HG03575 (cell line): ENCODE measurements at regions not wholly inside any gene's neighbourhood (a gene's known extent, or its start where the extent isn't known, plus 50 kb on each side); places are given as distances from the start of the nearest gene placed in this dataset.
"Not testable (repeated sequence)": the region's sequence is repeated elsewhere in the genome, so short reads cannot be mapped to it uniquely, and the experiment has no call there.

Experiments used
- ATAC-seq: cut with Tn5 transposase; IDR thresholded peaks from one replicate; pipeline ENCODE4 v1.9.1; 2021; ENCODE audit not compliant: unreplicated experiment, insufficient number of reproducible peaks, low FRiP score; ENCODE audit errors: extremely low read depth

GRCh38 chr14:89519040-89519439 is 102.0 kb upstream of the FOXN3 start:
- no peak for ATAC-seq

DNA sequence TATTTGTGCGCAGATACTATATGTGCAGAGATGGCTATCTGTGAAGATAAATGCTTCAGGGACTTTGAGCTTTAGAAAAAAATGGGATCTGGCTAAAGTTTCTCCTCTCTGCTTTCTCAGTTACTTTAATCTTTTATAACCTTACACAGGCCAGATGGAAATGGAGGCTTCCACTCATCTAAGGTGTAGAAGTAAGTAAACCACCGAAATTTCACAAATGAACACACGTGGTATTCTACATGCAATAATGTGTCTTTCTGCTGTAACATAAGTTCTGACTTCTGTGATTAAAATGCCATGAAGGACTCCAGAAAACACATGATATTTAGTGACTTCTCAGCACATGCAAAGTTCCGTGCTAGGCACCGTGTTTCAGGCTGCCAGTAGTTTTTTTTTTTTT is 99.1 kb upstream of the FOXN3 start:
- ATAC-seq = no peak

- no peak for ATAC-seq
Measured at GRCh38 chr14:89514601-89515000, 97.6 kb upstream of the FOXN3 start.

GRCh38 chr14:89509891-89510290 is 92.9 kb upstream of the FOXN3 start:
- ATAC-seq = no peak

DNA sequence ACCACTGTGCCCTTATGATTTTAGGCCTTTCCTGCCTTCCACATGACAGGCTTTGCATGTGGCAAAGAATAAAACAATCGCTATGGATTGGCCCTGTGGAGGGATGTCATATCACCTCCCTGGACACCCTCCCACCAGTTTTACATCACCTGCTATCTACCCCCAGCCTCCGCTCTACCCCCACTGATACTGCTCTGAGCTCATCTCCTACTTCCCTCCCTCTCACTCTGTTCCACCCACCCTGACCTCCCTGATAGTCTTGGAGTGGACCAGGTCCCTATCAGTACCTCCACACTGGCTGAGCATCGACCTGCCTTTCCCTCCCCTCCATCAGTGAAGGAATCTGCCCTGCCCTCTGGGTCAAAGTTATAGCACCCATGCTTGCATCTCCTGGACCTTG is 91.8 kb upstream of the FOXN3 start:
- no peak for ATAC-seq

- ATAC-seq = no peak
Measured at GRCh38 chr14:89507926-89508460, 91.0 kb upstream of the FOXN3 start.

DNA sequence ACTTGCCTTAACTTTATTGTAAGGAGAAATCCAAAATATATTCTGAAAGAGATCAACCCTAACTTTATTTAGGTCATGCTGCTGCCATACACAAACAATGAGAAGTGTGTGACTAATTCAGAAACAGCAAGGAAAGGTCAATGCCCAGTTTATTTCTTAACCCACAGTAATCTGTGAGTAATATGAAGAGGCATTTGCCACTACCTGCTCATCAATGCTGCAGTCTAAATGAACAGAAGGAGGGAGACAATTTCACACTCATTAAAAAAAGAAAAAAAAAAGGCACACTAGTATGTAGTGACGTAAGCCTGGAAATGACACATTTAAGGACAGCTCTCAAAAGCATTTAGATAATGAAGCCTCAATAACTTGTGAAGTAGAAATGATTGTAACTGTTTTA is 90.5 kb upstream of the FOXN3 start:
- no peak for ATAC-seq

DNA sequence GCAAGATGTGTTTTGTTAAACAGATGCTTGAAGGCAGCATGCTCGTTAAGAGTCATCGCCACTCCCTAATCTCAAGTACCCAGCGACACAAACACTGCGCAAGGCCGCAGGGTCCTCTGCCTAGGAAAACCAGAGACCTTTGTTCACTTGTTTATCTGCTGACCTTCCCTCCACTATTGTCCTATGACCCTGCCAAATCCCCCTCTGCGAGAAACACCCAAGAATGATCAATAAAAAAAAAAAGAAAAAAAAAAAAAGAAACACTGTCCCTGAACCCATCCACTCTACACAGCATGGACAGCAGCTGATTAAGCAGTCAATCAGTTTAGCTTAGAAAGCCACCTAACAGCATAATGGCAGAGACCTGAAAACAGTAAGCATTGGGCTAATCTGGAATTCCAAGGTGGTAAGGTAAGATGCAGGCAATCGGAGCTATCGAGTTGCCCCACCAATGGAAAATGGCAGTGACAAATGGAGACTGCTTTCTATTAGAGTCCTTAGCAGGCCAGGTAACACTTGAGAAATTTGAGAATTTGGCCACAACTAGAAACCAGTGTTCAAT is 89.9 kb upstream of the FOXN3 start:
- ATAC-seq = not testable (repeated sequence)

DNA sequence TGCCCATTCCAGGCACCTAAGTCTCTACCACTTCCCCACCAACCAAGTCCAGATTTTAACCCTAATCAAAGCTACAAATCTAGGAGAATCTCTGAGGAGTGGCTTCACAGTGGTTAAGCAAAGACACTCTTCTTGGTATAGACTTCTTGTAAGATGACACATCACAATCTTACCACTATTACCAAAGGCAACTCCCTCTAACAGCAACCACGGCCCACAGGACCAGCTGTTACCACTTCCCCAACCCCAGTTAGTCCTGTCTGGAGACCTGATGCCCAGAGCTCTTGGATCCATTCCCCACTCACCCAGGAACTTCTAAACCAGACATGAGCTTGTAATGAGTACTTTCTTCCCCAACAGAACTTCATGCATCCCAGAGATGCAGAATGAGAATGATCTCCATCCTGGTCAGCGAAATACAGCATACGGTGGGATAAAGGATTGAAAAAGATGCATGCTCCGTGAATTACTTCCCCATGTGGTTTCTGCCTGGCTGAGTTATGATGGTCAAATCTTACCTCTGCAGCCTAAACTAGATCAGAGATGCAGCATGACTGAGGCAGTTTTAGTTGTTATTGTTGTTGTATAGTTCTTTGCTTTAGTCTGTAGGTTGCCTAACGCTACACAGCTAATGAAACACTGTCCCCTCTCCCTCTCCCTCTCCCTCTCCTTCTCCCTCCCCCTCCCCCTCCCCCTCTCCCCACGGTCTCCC is 87.7 kb upstream of the FOXN3 start:
- ATAC-seq = no peak

DNA sequence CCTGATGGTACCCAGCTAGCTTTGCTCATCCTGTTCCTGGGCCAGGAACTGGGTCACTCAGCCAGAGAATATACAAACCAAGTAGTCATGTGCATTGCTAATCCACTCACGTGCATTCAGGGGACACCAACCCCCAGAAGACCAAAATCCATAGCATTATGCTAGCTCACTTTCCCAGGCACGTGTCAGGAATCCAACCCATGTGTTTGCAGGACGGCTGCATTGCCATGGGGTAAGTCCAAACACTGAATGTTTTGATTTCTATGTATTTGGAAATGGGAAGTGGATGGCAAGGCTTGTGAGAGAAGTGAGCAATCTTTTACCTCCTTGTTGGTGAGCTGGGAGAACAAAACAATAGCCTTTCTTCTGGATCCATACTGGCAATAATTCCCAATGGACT is 87.1 kb upstream of the FOXN3 start:
- ATAC-seq = no peak

DNA sequence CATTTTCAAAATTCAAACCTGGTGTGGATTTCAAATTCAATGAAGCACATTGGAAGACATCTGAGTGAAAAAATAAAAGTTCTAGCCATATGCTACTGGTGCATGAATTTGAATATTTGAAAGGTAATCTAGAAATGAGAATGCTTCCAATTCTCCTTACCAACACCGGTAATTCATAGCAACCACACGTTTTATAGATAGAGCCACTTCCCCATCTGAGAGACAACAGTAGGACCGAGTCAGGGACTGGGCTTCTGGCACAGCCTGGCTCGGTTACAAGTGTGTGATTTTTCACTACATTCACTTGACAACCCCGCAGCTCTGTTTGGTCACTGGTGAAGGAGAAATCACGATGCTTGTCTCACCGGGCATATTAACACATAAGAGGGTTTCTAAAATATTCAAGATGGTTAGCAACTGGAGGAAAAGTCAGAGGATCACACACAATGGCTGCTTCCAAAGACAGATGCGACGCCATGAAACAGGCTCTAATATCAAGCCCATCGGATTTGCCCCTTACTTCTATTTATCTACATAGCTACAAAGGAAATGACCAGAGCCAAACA is 86.5 kb upstream of the FOXN3 start:
- no peak for ATAC-seq

- ATAC-seq = no peak
Measured at GRCh38 chr14:89502966-89503365, 85.9 kb upstream of the FOXN3 start.

DNA sequence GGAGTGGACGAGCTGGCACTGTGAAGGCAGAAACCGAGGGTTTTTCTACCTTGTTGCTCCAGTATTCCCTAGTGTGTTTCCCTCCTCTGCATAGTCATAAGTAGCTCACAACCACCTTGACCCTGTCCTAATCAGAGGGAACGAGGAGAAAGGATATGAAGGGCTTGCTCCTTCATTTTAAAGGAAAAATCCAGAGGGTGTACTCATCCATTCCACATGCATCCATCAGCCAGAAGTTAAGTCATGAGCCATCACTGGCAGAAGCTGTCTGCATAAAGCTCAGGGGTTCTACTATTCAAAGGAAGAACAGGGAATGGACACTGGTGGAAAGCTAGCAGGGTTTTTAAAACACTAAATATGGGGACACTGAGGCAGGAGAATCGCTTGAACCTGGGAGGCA is 84.3 kb upstream of the FOXN3 start:
- ATAC-seq = no peak

DNA sequence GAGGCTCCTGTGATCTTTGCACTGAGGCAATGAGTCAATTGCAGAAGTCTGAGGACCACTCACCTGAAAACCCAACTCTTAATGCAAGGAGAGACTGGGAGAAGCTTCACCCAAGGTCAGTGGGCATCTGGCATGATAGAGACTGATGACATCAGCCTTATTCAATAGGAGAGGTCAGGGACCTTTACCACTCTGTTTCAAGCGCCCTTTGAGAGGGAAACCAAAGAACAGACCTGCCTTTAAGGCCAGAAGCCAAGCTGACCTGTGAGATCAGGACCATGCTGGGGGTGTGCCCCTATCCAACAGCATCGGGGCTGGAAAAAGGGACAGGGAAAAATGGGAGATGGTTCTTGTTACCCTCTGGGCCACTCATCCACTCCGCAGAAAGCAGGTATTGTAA is 83.3 kb upstream of the FOXN3 start:
- no peak for ATAC-seq

- no peak for ATAC-seq
Measured at GRCh38 chr14:89498878-89499277, 81.8 kb upstream of the FOXN3 start.

GRCh38 chr14:89495718-89496117 is 78.7 kb upstream of the FOXN3 start:
- ATAC-seq = no peak

- peak; percentile 83 for ATAC-seq
Measured at GRCh38 chr14:89493877-89494634, 77.0 kb upstream of the FOXN3 start.

DNA sequence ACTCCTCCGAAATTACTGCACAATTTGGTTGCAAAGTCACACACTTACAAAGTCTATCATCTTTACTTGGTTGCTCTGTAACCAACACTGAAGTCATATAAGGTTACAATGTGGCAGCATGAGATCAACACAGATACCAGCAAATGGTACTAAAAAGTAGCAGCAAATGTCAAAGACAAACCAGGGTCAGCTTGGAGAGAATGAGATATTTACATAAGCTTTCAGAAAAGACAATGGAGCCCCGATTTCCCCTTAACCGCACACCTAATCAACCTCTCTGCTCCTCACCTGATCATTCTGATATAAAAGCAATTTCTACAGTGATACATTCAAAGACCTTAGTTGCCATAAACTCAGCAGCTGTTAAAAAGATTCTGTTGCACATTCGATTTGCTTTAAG is 76.4 kb upstream of the FOXN3 start:
- no peak for ATAC-seq

GRCh38 chr14:89491711-89492381 is 74.8 kb upstream of the FOXN3 start:
- no peak for ATAC-seq
